TTC549 (cell line): ENCODE measurements at regions not wholly inside any gene's neighbourhood (a gene's known extent, or its start where the extent isn't known, plus 50 kb on each side); places are given as distances from the start of the nearest gene placed in this dataset.
"Not testable (repeated sequence)": the region's sequence is repeated elsewhere in the genome, so short reads cannot be mapped to it uniquely, and the experiment has no call there.

Experiments used
- FAIRE-seq: peaks from 2 replicates; lab custom pipeline; 2012; peaks lifted over from hg19 to GRCh38; lab: Jason Lieb, UNC

DNA sequence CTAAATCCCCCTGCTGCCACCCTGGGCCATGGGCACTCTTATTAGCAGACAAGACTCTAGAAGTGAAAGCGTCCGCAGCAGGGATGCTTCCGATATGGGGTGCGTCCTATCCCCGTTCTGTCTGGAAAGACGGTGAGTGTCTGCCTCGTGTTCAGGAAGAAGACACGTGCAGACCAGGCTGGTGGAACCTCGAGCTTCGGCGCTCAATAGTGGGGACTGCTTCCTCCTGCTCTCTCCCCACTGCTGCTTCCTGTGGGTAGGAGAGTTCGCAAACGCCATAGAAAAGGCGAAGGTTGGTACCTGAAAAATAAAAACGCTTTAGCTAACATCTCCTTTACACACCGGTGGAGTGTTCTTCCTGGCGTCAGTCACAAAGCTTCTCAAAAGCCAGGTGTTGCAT, 67.7 kb upstream of the LYZL2 start:
- not testable (repeated sequence) for FAIRE-seq

DNA sequence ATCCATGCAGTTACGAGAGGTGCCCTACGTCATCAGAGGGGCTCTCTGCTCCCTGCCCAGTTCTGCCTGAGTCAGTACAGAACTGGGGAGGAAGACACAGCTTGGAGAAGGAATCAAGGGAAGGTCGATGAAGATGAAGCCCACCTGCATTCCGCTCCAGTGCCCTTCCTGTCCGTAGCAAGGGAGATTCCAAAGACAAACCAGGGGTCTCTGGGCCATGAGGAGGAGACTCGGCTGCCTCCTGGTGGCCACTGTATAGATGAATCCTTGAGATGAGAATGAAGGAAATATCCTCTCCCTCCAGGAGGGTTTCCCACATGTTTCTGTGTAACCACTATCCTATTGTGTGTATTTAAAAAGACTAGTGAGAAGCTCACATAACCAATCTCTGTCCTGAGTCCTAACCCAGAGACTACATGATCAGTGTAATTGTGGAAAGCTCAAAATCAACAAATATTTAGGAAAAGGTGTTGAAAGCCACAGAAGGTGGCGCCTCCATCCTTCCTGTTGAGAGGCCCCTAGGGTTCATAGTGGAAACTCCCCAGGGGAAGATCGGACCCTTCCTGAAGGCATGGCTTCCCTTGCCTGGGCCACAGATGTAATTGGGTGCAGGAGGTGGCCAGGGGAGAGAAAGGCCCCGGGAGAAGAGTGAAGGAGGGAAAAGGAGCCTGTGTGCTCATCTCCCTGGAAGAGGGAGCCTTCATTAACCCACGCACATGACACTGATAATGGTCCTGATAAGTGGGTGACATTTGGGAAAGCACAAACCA, 67.0 kb upstream of the LYZL2 start:
- peak; percentile 38 for FAIRE-seq

DNA sequence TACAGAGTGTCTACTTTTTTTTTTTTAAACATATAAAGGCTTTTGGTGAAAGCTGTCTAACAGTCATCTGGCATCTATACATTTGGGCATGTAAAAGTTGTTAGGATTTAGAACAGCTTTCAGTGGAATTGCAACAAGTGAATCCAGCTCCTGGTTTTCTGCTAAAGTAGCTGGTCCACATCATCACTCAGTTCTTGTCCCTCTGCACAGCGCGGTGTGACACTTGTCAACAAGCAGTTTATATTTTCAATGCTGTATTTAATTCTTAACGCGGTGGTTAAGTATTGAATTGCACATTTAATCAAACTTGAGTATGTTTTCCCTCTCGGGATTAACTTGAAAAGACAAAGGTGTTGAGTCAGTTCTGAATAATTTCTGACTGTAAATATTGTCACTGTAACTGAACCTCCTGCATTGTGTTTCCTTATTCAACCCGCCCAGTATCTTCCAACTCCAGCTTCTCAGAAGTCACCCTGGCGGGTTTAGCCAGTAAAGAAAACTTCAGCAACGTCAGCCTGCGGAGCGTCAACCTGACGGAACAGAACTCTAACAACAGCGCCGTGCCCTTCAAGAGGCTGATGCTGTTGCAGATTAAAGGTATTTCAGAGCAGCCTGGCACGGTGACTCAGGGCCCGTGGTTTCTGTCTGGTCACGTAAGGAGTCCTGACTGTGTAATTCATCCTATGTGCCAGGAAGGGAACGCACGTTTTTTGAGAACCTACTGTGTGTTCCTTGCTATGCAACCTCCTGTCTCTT, 66.1 kb upstream of the LYZL2 start:
- not testable (repeated sequence) for FAIRE-seq

DNA sequence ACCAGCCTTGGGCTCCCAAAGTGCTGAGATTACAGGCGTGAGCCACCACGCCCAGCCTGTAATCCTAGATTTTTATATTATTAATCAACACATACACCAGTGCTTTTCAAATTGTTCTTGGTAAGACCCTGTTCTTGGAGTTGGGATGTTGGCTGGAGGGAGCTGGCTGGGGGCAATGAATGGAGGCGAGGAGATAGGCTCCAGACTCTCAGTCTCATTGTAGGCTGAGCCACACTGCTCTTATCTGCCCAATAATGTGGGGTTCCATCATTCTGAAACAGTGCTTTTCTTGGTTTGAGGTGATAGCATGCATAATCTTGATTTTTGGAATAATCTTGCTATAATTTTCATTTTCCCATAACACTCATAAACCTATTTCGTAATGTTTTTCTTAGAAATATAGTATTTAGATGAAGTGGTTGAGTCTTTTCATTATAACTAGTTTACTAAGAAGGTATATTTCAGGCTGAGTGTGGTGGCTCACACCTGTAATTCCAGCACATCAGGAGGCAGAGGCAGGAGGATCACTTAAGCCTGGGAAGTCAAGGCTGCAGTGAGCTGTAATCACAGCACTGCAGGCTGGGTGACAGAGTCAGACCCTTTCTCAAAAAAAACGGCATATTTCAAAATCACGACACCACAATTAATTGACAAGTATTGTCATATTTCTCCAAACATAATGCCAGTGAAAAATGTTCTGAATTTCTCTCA, 65.1 kb upstream of the LYZL2 start:
- no peak for FAIRE-seq

DNA sequence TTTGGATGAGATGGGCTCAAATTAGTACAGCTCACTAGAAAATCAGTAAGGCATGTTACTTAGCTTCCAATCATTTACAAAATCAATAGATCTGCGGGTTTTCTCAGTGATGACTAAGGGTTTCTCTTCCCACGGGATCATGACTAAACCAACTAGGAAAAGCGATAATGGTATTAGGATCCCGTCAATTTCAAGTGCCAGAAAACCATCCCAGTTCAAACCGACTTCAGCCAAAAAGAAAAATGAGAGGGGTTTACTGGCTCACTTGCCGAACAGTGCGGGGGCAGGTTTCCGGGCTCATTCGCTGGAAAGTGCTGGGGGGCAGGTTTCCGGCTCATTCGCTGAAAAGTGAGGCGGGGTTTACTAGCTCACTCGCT, 62.1 kb upstream of the LYZL2 start:
- no peak for FAIRE-seq

DNA sequence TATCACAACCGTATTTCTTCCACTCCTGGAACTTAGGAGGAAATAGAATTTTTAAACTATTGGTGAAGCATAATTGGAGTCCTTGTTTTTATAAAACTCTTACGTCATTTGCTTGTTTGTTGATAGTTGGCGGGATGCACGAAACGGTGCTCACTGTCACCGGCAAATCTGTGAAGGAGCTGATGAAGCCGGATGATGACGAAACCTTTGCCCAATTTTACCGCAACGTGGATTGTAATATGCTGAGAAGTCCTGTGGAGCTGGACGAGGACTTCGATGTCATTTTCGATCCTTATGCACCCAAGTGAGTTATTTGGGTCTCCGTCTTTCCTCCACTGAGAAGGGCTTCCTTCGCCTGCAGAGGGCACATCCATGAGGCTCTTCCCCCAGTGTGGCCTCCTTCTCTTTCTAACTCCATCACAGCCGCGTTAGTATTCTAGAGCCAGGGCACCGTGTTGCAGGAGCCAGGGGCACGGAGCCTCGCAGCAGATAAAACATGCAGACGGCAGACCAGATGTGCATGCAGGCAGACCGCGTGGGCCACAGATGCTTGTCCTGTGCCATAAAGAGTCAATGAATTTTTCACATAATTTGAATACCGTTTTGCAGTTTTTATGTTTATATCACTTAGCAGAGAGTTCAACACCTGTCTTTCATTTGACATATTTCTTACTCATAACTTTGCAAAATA, 61.5 kb upstream of the LYZL2 start:
- not testable (repeated sequence) for FAIRE-seq

DNA sequence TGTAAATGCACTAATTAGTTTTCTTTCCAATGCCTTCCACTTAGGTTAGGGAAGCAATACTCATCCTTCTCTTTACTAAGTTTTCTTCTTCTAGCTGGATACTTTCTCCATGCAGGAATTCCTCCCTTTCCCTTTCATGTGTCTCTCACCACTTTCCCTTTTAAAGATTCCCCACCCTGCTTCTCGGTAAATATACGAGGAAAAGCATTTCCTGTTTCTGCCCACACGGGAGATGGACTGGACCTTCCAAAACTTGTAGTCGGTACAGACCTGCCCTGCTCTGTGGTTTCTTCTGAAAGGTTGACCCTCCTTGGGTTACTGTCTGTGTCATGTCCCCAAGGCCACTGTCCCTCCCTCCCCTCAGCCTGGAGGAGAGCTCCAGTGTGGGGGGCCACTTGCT, 58.9 kb upstream of the LYZL2 start:
- FAIRE-seq: no peak

DNA sequence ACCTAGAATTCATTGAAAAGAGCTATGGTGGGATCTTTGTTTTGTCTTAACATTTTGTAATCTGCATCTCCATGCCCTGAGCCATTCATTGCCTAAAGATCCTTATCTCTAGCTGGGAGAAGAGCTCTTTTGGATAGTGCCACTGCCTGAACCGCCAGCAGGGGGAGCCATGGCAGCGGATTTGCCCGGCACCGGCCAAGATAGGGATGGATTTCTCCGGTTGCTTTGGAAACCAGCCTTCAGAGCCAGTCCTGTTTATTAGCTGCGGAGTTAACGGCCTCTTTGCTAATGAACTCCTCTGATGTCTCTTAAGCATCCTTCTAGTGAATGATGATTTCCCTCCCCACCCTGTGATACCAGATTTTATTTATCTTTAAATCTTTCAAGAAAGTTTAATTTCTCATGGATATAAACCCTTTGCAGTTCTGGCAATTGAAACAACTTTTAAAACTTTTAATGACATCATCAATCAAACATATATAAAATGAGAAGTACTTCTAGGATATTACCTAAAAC, 58.2 kb upstream of the LYZL2 start:
- no peak for FAIRE-seq

DNA sequence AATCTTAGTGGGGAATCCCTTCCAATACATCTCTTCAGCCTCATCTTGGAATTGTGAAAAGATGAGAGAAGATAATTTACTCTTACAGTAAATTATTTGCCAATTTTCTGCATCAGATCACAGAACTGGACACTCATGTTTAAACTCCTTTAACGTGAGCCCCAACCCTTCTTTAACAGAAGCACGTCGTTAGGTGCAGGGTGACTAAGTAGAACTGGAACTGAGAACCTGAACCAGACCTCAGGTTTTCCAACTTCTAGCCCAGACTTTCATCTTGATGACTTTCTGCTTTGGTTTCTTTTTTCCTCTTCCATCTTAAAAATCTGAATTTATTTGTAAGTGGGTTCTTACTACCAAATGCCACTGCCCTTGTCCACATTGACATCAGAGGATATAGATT, 57.2 kb upstream of the LYZL2 start:
- no peak for FAIRE-seq

DNA sequence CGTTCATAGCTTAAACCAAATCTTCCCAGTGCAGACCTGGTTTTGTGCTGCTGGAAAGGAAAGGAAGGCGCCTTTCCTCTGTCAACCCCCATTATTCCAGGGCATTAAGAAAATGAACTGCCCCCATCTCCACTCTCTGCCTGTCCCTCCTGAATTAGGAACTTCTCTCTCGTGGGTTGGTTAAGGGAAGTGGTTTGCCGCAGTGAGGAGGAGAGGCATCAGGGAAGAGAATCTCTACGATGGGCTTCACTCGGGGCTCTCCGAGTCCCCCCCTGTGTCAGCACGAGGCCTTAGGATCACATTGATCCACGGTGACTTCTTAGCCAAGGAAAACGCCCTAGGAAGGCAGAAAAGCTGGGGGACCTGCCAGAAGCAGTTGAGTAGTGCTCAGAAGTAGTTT, 53.9 kb upstream of the LYZL2 start:
- no peak for FAIRE-seq

DNA sequence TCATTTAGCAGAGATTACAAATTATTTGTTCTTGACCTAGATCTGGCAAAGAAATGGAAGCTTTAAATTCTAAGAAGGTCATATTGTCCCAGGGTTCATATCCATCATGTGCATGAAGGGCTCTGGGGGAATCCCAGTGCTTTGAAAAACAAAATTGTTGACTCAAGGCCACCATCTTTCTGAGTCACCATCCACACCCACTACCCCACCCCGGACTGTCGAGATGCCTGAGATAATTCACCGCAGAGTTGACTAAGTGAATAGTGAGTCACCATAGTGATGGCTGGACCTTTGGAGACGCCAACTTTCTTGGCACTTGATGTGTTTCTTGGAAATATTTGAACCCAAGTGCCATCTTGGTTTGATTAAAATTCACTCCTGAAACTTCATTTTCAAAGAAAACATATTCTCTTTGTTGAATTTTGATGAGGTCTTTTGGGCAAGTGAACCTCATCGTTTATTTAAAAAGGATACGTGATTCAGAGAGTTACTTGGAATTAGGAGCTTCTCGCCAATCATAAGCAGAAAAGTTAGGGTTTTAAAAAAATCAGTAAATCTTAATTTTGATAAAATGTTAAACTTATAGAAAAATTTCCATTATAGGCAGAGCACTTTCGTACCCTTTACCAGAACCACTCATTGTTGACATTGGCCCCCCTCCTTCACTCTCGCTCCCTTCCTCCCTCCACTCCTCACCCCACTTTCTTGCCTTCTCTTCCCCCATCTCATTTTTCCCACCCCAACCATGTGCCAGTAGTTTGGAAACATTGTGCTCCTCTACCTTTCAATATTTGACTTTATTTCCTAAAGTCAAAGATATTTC, 53.0 kb upstream of the LYZL2 start:
- FAIRE-seq: not testable (repeated sequence)

DNA sequence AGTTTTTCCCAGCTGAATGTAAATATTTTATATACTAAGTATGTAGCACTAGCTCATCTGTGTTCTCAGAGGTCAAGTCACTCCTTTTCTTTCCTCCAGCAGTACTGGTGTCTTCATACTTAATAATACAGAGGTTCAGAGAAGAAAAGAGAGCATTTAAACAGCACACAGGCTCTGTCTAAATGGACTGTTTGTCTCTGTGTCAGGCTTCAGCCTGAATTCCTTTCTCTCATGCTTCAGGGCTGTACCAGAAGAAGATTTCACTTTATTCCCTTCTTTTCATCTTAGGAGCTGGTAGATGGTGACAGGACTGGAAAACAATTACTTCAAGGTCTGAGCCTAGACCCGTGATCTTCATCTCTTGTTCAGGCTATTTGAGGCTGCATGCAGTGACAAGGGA, 51.4 kb upstream of the LYZL2 start:
- no peak for FAIRE-seq
